DOHH2 (cell line): ENCODE measurements at regions not wholly inside any gene's neighbourhood (a gene's known extent, or its start where the extent isn't known, plus 50 kb on each side); places are given as distances from the start of the nearest gene placed in this dataset.

Experiments
- H3F3A ChIP-seq: fragments of 200-600 bp; sonication (generic), shearing (Covaris generic); 2 replicates; pipeline ENCODE4 v1.6.0; 2016; ENCODE audit warnings: antibody characterized with exemption, mild to moderate bottlenecking; ENCODE audit not compliant: control insufficient read depth, insufficient read depth
- H3K27ac ChIP-seq: fragments of 200-600 bp; sonication (generic); 2 replicates; pipeline ENCODE4 v1.5.1; 2014; ENCODE audit warnings: low read depth, mild to moderate bottlenecking, low read length, moderate library complexity
- H3K27me3 ChIP-seq: fragments of 200-600 bp; sonication (generic); 2 replicates; pipeline ENCODE4 v1.6.1; 2014; ENCODE audit warnings: mild to moderate bottlenecking, low read length, mixed read lengths; ENCODE audit not compliant: control insufficient read depth
- H3K36me3 ChIP-seq: fragments of 200-600 bp; sonication (generic); 2 replicates; pipeline ENCODE4 v1.6.1; 2014; ENCODE audit warnings: mild to moderate bottlenecking, low read length, moderate library complexity, mixed read lengths; ENCODE audit not compliant: control insufficient read depth
- H3K4me1 ChIP-seq: fragments of 200-600 bp; sonication (generic); 2 replicates; pipeline ENCODE4 v1.6.1; 2014; ENCODE audit warnings: mild to moderate bottlenecking, low read length, mixed read lengths; ENCODE audit not compliant: control insufficient read depth
- H3K4me2 ChIP-seq: fragments of 200-600 bp; sonication (generic); 2 replicates; pipeline ENCODE4 v1.6.0; 2014; ENCODE audit warnings: mild to moderate bottlenecking, low read length, moderate library complexity
- H3K4me3 ChIP-seq: fragments of 200-600 bp; sonication (generic); 2 replicates; pipeline ENCODE4 v1.5.1; 2014; ENCODE audit warnings: mild to moderate bottlenecking, low read length, mixed read lengths
- H3K79me2 ChIP-seq: fragments of 200-600 bp; sonication (generic); 2 replicates; pipeline ENCODE4 v1.6.1; 2014; ENCODE audit warnings: mild to moderate bottlenecking, low read length, mixed read lengths; ENCODE audit not compliant: control insufficient read depth
- H3K9me2 ChIP-seq: fragments of 200-600 bp; sonication (generic); replicated peaks from 2 replicates; pipeline ENCODE4 v1.6.1; 2014; ENCODE audit warnings: mild to moderate bottlenecking, low read length, mixed read lengths; ENCODE audit not compliant: control insufficient read depth
- H3K9me3 ChIP-seq: fragments of 200-600 bp; sonication (generic); 2 replicates; pipeline ENCODE4 v1.6.1; 2014; ENCODE audit warnings: antibody characterized with exemption, low read length, mixed read lengths; ENCODE audit not compliant: control insufficient read depth, insufficient read depth
- H4K20me1 ChIP-seq: fragments of 200-600 bp; sonication (generic); 2 replicates; pipeline ENCODE4 v1.6.0; 2014; ENCODE audit warnings: low read depth, mild to moderate bottlenecking, antibody characterized with exemption, low read length, moderate library complexity; ENCODE audit not compliant: control insufficient read depth, insufficient read depth
- CTCF ChIP-seq: fragments of 200-600 bp; sonication (generic); IDR thresholded peaks from one replicate; pipeline ENCODE4 v1.5.1; 2014; ENCODE audit warnings: antibody characterized with exemption, mild to moderate bottlenecking, low read depth, low read length; ENCODE audit not compliant: poor library complexity, severe bottlenecking
- EZH2phosphoT487 ChIP-seq: fragments of 200-600 bp; sonication (generic); IDR thresholded peaks from 2 replicates; pipeline ENCODE4 v1.6.1; 2017; ENCODE audit warnings: borderline replicate concordance, mild to moderate bottlenecking, antibody characterized with exemption, low read length, moderate library complexity, mixed read lengths

GRCh38 chrX:14440106-14440505, 89.2 kb upstream of the GLRA2 start:
- Histone ChIP-seq H3K9me2 (no peaks in the 10 kb centered on the region), H3K9me3 (no peaks in the 10 kb centered on the region), H3K4me1 (no peaks in the 10 kb centered on the region), H3K27me3 (no peaks in the 10 kb centered on the region), H3K79me2 (no peaks in the 10 kb centered on the region), H3F3A (no peaks in the 10 kb centered on the region), H3K4me2 (no peak overlapping the region), H3K36me3 (no peaks in the 10 kb centered on the region), H4K20me1 (no peaks in the 10 kb centered on the region), H3K27ac (no peak overlapping the region), H3K4me3 (no peak overlapping the region)
- no peak for TF ChIP-seq EZH2phosphoT487
- no peak for TF ChIP-seq CTCF

GRCh38 chrX:14427614-14428013, 101.7 kb upstream of the GLRA2 start:
- TF ChIP-seq CTCF = no peak
- no peak for TF ChIP-seq EZH2phosphoT487
- H3K27me3 ChIP-seq = no peaks in the 10 kb centered on the region
- H3K27ac ChIP-seq = no peak overlapping the region
- H3K4me1 ChIP-seq = no peaks in the 10 kb centered on the region
- no peaks in the 10 kb centered on the region for H3K36me3 ChIP-seq
- H3K79me2 ChIP-seq = no peaks in the 10 kb centered on the region
- H3K4me3 ChIP-seq = no peak overlapping the region
- H3K4me2 ChIP-seq = no peak overlapping the region
- H4K20me1 ChIP-seq = no peaks in the 10 kb centered on the region
- H3K9me3 ChIP-seq = no peaks in the 10 kb centered on the region
- no peaks in the 10 kb centered on the region for H3F3A ChIP-seq
- H3K9me2 ChIP-seq = no peaks in the 10 kb centered on the region

- no peaks in the 10 kb centered on the region for H3K4me1 ChIP-seq
- no peaks in the 10 kb centered on the region for H3K9me3 ChIP-seq
- TF ChIP-seq CTCF = no peak
- TF ChIP-seq EZH2phosphoT487 = no peak
- H4K20me1 ChIP-seq = no peaks in the 10 kb centered on the region
- H3K27ac ChIP-seq = no peak overlapping the region
- H3K79me2 ChIP-seq = no peaks in the 10 kb centered on the region
- H3K4me3 ChIP-seq = no peak overlapping the region
- H3K9me2 ChIP-seq = no peaks in the 10 kb centered on the region
- no peak overlapping the region for H3K4me2 ChIP-seq
- no peaks in the 10 kb centered on the region for H3K27me3 ChIP-seq
- H3K36me3 ChIP-seq = no peaks in the 10 kb centered on the region
- H3F3A ChIP-seq = no peaks in the 10 kb centered on the region
Observed at GRCh38 chrX:14420841-14421240, 108.5 kb upstream of the GLRA2 start.

- TF ChIP-seq EZH2phosphoT487 (no peak), CTCF (no peak)
- no peaks in the 10 kb centered on the region for H4K20me1 ChIP-seq
- H3K27me3 ChIP-seq = no peaks in the 10 kb centered on the region
- no peak overlapping the region for H3K27ac ChIP-seq
- H3K4me2 ChIP-seq = no peak overlapping the region
- H3K9me3 ChIP-seq = no peaks in the 10 kb centered on the region
- no peaks in the 10 kb centered on the region for H3F3A ChIP-seq
- no peaks in the 10 kb centered on the region for H3K36me3 ChIP-seq
- no peaks in the 10 kb centered on the region for H3K9me2 ChIP-seq
- H3K79me2 ChIP-seq = no peaks in the 10 kb centered on the region
- no peaks in the 10 kb centered on the region for H3K4me1 ChIP-seq
- H3K4me3 ChIP-seq = no peak overlapping the region
Observed at GRCh38 chrX:14412686-14413085, 116.7 kb upstream of the GLRA2 start.
